Activated CD4-positive, alpha-beta T cell treated with anti-CD3 and anti-CD28 coated beads for 36 hours (primary cell): ENCODE measurements at regions not wholly inside any gene's neighbourhood (a gene's known extent, or its start where the extent isn't known, plus 50 kb on each side); places are given as distances from the start of the nearest gene placed in this dataset.
A peak's percentile ranks its signal among the peaks of the same experiment; 100 is the strongest.

Experiments
- ATAC-seq: fragments of 200-7000 bp; cut with Tn5 transposase; one replicate; pipeline ENCODE4 v1.10.0; 2021; ENCODE audit warnings: mild to moderate bottlenecking, moderate library complexity
- CTCF ChIA-PET: fragments of 350-600 bp; sonication (Branson Sonifier 250); formaldehyde crosslinking; loops from one replicate; lab custom pipeline; 2021; ENCODE audit warnings: antibody characterized with exemption; lab: Charles Lee
- POLR2A ChIA-PET: fragments of 350-600 bp; sonication (Branson Sonifier 250); formaldehyde crosslinking; loops from one replicate; lab custom pipeline; 2021; ENCODE audit warnings: antibody characterized with exemption, inconsistent platforms; lab: Charles Lee
- DNase-seq: peaks from one replicate; pipeline ENCODE4 v3.0.0-alpha.2; 2020
- H3K27ac Mint-ChIP-seq: one replicate; pipeline ENCODE4 v1.8.0; 2021; ENCODE audit warnings: mixed read lengths
- H3K27me3 Mint-ChIP-seq: one replicate; pipeline ENCODE4 v1.8.0; 2021; ENCODE audit warnings: mixed read lengths
- H3K36me3 Mint-ChIP-seq: one replicate; pipeline ENCODE4 v1.8.0; 2021; ENCODE audit warnings: low read depth, mixed read lengths
- H3K4me1 Mint-ChIP-seq: one replicate; pipeline ENCODE4 v1.8.0; 2021; ENCODE audit warnings: mixed read lengths
- H3K4me3 Mint-ChIP-seq: one replicate; pipeline ENCODE4 v1.8.0; 2021; ENCODE audit warnings: mild to moderate bottlenecking, moderate library complexity, mixed read lengths
- H3K9me3 Mint-ChIP-seq: one replicate; pipeline ENCODE4 v1.8.0; 2021; ENCODE audit warnings: low read depth, mixed read lengths
- intact Hi-C, 2 experiments: fragments of 100-400 bp; cut with DNase I in 1 of 2; cut with micrococcal nuclease in 1 of 2; formaldehyde crosslinking; loops; one replicate each; pipeline versions ENCODE4 v1.14.2 to v1.15.1; 2022 to 2024; cut with DNase I, micrococcal nuclease

DNA sequence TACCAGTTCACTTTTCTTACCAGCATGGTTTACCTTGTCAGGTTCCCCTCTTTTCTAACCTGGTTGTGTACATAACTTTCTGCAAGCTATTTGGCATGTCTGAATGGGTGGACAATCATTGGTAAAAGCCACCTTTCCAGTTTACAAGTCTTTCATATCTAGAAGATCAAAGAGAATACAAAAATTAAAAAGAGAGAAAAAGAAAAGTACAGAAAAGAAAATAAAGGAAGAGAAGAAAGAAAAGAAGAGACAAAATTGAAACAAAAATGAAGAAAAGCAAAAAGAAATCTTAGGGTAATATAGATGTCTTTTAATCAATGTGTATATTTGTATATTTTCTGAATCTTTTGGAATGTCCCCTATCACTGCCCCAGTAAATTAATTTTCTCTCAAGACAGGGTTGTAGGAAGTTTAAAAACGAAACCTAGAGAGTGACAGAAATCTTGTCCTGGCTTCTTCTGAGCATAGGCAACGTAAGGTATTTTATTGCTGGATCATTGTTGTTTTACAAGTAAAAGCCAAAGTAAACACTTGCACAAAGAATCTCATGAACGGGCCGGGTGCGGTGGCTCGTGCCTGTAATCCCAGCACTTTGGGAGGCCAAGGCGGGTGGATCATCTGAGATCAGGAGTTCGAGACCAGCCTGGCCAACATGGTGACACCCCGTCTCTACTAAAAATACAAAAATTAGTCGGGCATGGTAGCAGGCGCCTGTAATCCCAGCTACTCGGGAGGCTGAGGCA is 98.7 kb upstream of the IFNE start:
- H3K27me3 Mint-ChIP-seq = no peaks in the 10 kb centered on the region
- H3K36me3 Mint-ChIP-seq = no peaks in the 10 kb centered on the region
- no peak for DNase-seq
- H3K4me3 Mint-ChIP-seq = no peak overlapping the region
- peaks cover 39% of the 10 kb centered on the region for H3K4me1 Mint-ChIP-seq
- intact Hi-C loops = no loop called here
- no peaks in the 10 kb centered on the region for H3K9me3 Mint-ChIP-seq
- ChIA-PET CTCF (interaction anchor here (0.9 kb wide), 1 partner anchor 8 kb away, joined by 3 read pairs; no protein-coding TSS in a partner anchor), POLR2A (no interaction called here)
- ATAC-seq = no peak
- no peak overlapping the region for H3K27ac Mint-ChIP-seq

DNA sequence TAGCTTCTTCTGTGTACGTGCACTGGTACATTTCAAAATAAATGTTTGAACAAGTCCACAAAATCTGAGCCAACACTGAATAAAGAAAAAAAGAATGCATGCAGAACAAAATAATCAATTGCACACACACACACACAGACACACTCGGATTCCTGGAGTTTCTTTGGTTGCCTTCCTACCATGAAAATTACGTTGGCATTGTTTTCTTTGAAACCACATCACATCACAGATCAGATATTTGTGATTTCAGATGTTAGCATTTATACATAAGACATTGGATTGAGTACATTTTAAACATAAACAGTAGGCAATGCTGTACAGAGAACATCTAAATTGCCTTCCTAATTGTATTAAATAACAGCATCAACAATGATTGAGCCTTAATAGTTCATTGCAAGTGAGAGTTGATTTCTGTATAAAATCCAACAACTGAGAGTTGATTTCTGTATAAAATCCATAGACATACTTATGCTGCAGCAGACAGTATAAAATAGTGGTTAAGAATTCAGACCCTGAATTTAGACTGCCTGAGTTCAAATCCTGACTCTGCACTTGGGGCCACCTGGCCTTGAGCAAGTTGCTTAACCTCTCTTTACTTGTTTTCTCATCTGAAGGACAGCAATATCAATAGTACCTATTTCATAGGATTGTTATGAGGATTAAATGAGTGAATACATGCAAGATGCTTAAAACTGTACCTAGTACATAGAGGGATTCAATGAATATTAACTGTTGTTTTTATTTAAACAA is 101.7 kb upstream of the IFNE start:
- no peak overlapping the region for H3K27ac Mint-ChIP-seq
- POLR2A ChIA-PET = no interaction called here

DNA sequence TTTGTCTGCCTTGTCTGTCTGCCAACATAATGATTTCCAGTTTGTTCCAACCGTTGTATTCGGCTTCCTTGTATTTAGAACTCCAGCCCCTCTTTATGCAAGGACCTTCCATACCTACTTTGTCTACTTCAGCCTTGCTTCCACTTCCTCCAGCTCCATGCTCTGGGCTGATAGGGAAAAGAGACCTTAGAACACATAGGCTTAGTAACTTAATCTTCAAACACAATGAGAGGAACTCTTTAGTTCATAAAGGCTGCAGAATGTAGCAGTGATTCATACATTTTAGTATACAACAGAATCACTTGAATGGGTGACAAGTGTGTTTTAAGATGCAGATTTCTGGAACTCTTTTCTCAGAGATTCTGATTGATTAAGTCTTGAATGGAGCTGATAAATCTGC is 102.8 kb upstream of the IFNE start:
- H3K4me1 Mint-ChIP-seq = peaks cover 7% of the 10 kb centered on the region
- ChIA-PET CTCF (interaction anchor here (0.8 to 1.1 kb wide), 2 partner anchors 13 to 203 kb away, joined by 3 read pairs; no protein-coding TSS in a partner anchor), POLR2A (no interaction called here)
- H3K27me3 Mint-ChIP-seq = no peaks in the 10 kb centered on the region
- H3K4me3 Mint-ChIP-seq = no peak overlapping the region
- no peak overlapping the region for H3K27ac Mint-ChIP-seq
- intact Hi-C loops = no loop called here
- DNase-seq (no peak), ATAC-seq (no peak)
- no peaks in the 10 kb centered on the region for H3K9me3 Mint-ChIP-seq
- H3K36me3 Mint-ChIP-seq = no peaks in the 10 kb centered on the region

More for the DNA sequence above, 101.7 kb upstream of the IFNE start:
- Mint-ChIP-seq H3K4me3 (no peak overlapping the region), H3K27me3 (no peaks in the 10 kb centered on the region), H3K36me3 (no peaks in the 10 kb centered on the region), H3K4me1 (peaks cover 17% of the 10 kb centered on the region), H3K9me3 (no peaks in the 10 kb centered on the region)
- CTCF ChIA-PET = interaction anchor here (1.2 kb wide), 1 partner anchor 30 kb away, joined by 3 read pairs; no protein-coding TSS in a partner anchor
- intact Hi-C loops = no loop called here
- ATAC-seq (no peak), DNase-seq (no peak)

DNA sequence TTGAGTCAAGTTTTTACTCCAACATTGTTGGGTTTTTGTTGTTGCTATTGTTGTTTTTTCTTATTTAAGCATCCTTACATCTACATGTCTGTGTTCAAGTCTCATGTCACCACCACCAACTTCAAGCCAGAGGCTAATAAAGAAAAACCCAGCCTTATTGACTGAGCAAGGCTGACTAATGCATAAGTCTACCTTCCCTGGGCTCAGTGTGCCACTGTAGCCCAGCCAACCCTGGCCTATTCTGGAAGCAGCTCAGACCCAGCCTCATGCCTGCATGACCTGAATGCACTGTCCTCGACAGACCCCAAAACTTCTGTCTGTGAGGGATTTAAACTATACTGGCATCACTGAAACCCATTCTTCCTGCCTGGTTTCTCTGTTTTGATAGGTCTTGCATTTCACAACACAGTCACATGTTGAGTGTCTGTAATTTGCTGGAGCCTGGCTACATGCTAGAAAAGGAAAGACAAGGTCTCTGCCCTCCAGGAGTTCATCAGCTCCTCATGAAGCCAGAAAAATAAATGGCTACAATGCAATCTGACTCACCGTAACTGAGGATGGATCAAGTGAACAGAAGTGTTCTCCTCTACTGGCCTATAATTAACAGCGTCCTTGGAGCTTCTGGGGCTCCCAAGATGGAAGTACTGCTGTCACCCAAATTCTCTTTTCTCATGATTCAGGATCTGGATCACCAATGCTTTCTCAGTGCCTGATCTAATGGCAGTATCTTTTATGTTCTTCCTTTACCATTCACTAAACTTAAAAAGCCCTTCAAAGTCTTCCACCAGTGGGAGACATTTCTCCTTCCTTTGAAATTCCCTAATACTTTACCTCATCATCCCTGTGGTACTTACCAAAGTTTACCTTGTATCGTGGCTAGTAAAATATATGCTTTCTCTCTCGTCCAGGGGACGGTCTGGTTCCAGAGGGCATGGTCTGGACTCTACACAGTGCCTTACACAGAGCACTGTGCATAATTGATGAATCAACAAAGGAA is 103.9 kb upstream of the IFNE start:
- ChIA-PET POLR2A (no interaction called here), CTCF (interaction anchor here (0.8 to 1.1 kb wide), 2 partner anchors 14 to 202 kb away, joined by 3 read pairs; no protein-coding TSS in a partner anchor)
- H3K27me3 Mint-ChIP-seq = no peaks in the 10 kb centered on the region
- no peak for ATAC-seq
- no peak overlapping the region for H3K27ac Mint-ChIP-seq
- no peaks in the 10 kb centered on the region for H3K36me3 Mint-ChIP-seq
- H3K9me3 Mint-ChIP-seq = no peaks in the 10 kb centered on the region
- H3K4me1 Mint-ChIP-seq = peaks cover 9% of the 10 kb centered on the region
- DNase-seq = no peak
- intact Hi-C loops = no loop called here
- no peak overlapping the region for H3K4me3 Mint-ChIP-seq

DNA sequence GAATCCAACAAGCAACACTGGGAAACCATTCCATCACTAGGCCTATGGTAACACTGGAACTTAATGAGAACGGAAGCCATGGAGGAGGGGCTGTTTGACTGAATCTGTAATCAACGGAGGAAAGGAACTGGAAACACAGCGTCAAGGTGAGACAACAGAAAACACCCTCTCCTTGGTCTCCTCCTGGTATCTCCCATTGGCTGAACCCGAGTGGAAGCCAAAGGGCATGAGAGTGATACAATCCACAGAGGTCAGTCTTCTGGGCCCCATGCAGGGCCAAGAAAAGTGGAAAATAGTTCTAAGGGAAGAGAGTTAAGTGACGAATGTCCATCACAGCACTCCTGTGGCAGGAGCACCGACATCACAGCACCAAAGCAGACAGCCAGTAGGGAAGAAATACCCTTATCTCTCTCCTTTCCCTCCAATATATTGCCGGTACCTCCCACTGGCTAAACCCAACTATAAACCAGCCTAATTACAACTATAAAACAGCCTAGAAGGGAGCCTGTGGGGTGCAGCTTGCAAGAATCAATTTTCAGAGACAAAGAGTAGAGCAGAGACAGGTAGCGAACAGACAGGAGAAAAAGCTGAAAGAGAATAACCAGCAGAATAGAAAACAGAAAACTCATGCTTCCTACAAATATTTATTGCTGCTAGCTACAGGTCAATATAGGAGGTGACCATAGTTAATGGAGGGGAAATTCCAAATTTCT is 107.4 kb upstream of the IFNE start:
- Mint-ChIP-seq H3K4me3 (no peak overlapping the region), H3K27me3 (no peaks in the 10 kb centered on the region), H3K9me3 (no peaks in the 10 kb centered on the region), H3K36me3 (no peaks in the 10 kb centered on the region), H3K27ac (no peak overlapping the region), H3K4me1 (peaks cover 18% of the 10 kb centered on the region)
- no peak for ATAC-seq
- CTCF ChIA-PET = interaction anchor here (1.0 kb wide), 1 partner anchor 209 kb away, joined by 4 read pairs; no protein-coding TSS in a partner anchor
- POLR2A ChIA-PET = no interaction called here
- intact Hi-C loops = loop anchor here in 1 of 2 experiments (5.0 kb wide), 1 partner anchor 93 kb away; no protein-coding TSS in a partner anchor
- DNase-seq = no peak

DNA sequence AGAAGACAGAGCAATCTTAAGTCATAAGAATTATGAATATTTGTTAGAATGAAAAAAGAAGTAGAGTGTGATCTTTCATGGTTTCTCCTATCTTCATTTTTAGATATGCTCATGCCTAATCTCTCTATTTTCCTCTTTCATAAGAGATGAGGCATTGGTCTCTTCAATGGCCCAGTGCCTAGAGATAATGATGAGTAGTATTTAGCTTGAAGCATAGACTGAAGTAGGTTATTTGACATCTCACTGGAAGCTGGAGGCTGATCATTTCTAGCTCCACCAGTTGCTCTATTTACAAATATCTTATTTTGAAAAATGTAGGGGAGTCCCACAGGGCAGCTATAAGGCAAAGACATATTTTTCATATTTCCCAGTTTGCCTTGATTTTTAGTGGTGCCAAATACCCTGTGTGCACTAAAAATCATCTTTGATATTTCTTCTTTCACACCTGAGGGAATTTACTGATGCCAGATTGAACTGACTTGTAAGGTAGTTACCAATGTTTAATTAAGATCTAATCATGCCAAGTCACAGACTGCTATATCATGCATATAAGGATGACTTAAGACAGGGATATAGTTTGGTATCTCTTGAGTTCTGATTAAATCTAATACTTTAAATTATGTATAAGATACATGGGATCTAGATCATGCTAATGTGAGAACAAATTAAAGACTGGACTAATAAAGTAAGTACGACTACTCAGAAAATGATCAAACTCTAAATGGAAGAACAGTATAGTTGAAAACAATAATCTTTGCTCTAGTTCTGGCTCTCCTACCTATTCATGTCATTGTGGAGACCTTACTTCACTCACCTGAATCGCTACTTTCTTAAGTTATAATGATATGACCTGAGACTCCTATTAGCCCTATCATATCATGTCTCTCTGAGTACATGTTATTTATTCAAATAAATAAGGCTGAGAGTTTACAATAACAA is 108.2 kb upstream of the IFNE start:
- H3K9me3 Mint-ChIP-seq = no peaks in the 10 kb centered on the region
- peaks cover 18% of the 10 kb centered on the region for H3K4me1 Mint-ChIP-seq
- no peak overlapping the region for H3K27ac Mint-ChIP-seq
- H3K27me3 Mint-ChIP-seq = no peaks in the 10 kb centered on the region
- ChIA-PET CTCF (interaction anchor here (1.0 kb wide), 1 partner anchor 208 kb away, joined by 4 read pairs; no protein-coding TSS in a partner anchor), POLR2A (no interaction called here)
- H3K36me3 Mint-ChIP-seq = no peaks in the 10 kb centered on the region
- intact Hi-C loops = loop anchor here in 1 of 2 experiments (5.0 kb wide), 1 partner anchor 92 kb away; no protein-coding TSS in a partner anchor
- no peak for ATAC-seq
- H3K4me3 Mint-ChIP-seq = no peak overlapping the region
- no peak for DNase-seq

DNA sequence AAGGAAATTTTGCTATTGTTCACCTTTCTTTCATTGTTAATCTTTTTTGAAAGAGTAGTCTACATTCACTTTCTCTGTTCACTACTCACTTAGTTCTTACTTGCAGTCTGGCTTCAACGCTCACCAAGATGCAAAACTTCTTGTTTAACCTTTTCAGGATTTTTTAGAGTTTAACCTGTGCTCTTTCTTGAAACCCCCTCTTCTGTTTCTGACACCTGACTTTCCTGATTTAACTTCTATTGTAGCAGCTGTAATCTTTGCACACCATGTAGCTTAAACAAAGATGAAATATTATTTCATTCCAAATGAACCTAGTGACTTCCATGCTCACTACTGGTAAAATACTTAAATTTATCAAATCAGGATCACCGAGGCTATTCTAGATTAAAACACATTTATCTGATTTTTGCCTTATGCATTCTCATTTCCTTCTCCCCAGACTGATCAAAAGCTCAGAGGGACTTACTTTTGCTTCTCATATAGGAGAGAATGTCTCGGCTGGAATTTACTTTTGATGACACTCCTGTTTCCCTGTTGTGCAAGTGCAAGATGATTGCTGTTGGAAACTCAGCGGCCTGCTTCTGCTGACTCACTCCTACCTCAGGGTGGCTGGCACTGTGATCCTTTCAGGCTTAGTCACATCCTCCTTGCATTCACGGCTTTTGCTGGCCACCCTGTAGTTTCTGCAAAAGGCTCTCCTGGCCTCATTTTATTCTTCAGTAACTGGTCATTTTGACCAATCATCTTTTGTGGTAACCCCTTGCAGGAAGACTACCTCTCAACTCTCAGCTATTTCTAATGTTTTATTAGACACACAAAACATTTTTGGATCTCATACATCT is 109.3 kb upstream of the IFNE start:
- ChIA-PET CTCF (interaction anchor here (0.6 to 0.8 kb wide), 2 partner anchors 346 to 1740 kb away, joined by 3 to 4 read pairs; no protein-coding TSS in a partner anchor), POLR2A (no interaction called here)
- H3K9me3 Mint-ChIP-seq = no peaks in the 10 kb centered on the region
- DNase-seq (peak; percentile 81), ATAC-seq (peak; percentile 99)
- no peaks in the 10 kb centered on the region for H3K36me3 Mint-ChIP-seq
- H3K27me3 Mint-ChIP-seq = no peaks in the 10 kb centered on the region
- H3K27ac Mint-ChIP-seq = peak overlapping the region; percentile 11
- intact Hi-C loops = loop anchor here (1.0 to 5.0 kb wide), 3 partner anchors 15 to 94 kb away; no protein-coding TSS in a partner anchor
- H3K4me3 Mint-ChIP-seq = no peak overlapping the region
- peaks cover 18% of the 10 kb centered on the region for H3K4me1 Mint-ChIP-seq

DNA sequence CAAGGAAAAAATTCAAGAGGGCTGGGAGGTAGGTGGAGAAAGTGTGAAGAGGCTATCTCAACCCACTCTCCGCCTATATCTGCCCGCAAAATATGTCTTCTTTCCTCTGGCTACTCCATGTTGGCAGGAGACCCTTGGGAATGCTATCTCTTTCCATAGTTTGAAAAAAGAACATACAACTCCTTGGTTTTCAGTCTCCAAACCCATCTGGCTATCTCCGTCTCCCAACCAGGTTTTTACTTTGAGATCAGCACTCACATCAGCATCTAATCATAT is 109.9 kb upstream of the IFNE start:
- ATAC-seq (peak; percentile 30), DNase-seq (no peak)
- POLR2A ChIA-PET = interaction anchor here (0.6 kb wide), 1 partner anchor 470 kb away, joined by 4 read pairs; no protein-coding TSS in a partner anchor
- Mint-ChIP-seq H3K27me3 (no peaks in the 10 kb centered on the region), H3K36me3 (no peaks in the 10 kb centered on the region), H3K4me1 (peaks cover 18% of the 10 kb centered on the region), H3K27ac (no peak overlapping the region), H3K9me3 (no peaks in the 10 kb centered on the region), H3K4me3 (no peak overlapping the region)
- intact Hi-C loops = loop anchor here in 1 of 2 experiments (5.0 kb wide), 1 partner anchor 90 kb away; no protein-coding TSS in a partner anchor
- CTCF ChIA-PET = interaction anchor here (0.7 to 1.0 kb wide), 2 partner anchors 14 to 74 kb away, joined by 4 to 5 read pairs; no protein-coding TSS in a partner anchor

DNA sequence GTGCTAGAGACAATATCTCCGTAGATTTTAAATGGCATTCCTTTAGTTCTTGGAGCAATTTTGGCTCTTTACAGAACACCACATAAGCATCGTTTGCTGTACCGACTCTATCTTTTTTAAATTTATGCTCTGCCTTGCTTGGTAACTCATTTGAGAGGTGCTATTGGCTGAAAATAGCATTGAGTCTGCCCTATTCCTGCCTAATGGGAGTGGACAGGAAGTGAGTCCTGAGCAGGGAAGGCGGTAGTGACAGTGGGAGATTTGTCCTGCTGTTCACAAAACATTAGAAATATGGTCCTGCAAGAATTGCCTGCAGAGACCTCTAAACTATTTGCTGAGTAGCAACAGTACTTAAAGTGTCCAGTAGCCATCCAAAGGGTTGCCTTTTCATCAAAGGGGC is 115.2 kb upstream of the IFNE start:
- ATAC-seq (no peak), DNase-seq (no peak)
- peaks cover 3% of the 10 kb centered on the region for H3K4me1 Mint-ChIP-seq
- ChIA-PET POLR2A (no interaction called here), CTCF (no interaction called here)
- intact Hi-C loops = no loop called here
- H3K27me3 Mint-ChIP-seq = peaks cover 2% of the 10 kb centered on the region
- H3K9me3 Mint-ChIP-seq = no peaks in the 10 kb centered on the region
- no peak overlapping the region for H3K27ac Mint-ChIP-seq
- H3K36me3 Mint-ChIP-seq = no peaks in the 10 kb centered on the region
- no peak overlapping the region for H3K4me3 Mint-ChIP-seq
